Heart left ventricle (tissue), 13 donors: ENCODE measurements at regions not wholly inside any gene's neighbourhood (a gene's known extent, or its start where the extent isn't known, plus 50 kb on each side); places are given as distances from the start of the nearest gene placed in this dataset.
"Not testable (repeated sequence)": the region's sequence is repeated elsewhere in the genome, so short reads cannot be mapped to it uniquely, and the experiment has no call there.

Source experiments
- POLR2A ChIP-seq, 2 donors: fragments of 450-650 bp; IDR thresholded peaks; one replicate each; pipeline ENCODE4 v1.6.1; 2017; ENCODE audit warnings: antibody characterized with exemption in 2 of 2, mild to moderate bottlenecking in 2 of 2, moderate library complexity in 2 of 2
- TF ChIP-seq, protein P1 (sequence below), 12 donors: fragments of 200-600 bp; sonication (generic) in 4 of 12; IDR thresholded peaks; one replicate each; pipeline versions ENCODE4 v1.5.0 to v1.8.0; 2018 to 2022; ENCODE audit warnings: antibody characterized with exemption in 12 of 12, mild to moderate bottlenecking in 5 of 12
- donor health status: ischemic (EF 13 %, LVEDD 7.1; RV severe dilation, severe dysfunction).
- donor health status: DM: no; HTN: yes; CAD: no.
- donor health status: DM: no; HTN: no; CAD: no.
- donor health status: ischemic (EF 25% LVEDD 6.9; RV normal size, moderate dysfunction).
- donor health status: ischemic (EF 25% LVEDD 5.7; RV mildly dilated, moderate dysfunction).
- donor health status: ischemic (EF 35%, LVEDD 5.7; RV mildly dilated, moderate dysfunction).
- donor health status: nonischemic (EF 11% LVEDD 7.7; RV severe dilation, severe dysfunction).
- donor health status: DM: yes; HTN: yes; CAD: no.
- donor health status: PGD.
- donor health status: ischemic (EF 29% LVEDD 5.4; RV normal size, mild dysfunction).
- donor health status: nonischemic (EF 23%, LVEDD 6.1; RV moderate dilation, normal function).

DNA sequence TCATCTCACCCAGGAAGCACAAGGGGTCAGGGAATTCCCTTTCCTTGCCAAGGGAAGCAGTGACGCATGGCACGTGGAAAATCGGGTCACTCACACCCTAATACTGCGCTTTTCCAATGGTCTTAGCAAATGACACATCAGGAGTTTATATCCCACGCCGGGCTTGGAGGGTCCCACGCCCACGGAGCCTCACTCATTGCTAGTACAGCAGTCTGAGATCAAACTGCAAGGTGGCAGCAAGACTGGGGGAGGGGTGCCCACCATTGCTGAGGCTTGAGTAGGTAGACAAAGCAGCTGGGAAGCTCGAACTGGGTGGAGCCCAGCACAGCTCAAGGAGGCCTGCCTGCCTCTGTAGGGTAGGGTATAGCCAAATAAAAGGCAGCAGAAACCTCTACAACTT is 691.1 kb upstream of the PCDH10 start:
- TF ChIP-seq, protein P1, sequence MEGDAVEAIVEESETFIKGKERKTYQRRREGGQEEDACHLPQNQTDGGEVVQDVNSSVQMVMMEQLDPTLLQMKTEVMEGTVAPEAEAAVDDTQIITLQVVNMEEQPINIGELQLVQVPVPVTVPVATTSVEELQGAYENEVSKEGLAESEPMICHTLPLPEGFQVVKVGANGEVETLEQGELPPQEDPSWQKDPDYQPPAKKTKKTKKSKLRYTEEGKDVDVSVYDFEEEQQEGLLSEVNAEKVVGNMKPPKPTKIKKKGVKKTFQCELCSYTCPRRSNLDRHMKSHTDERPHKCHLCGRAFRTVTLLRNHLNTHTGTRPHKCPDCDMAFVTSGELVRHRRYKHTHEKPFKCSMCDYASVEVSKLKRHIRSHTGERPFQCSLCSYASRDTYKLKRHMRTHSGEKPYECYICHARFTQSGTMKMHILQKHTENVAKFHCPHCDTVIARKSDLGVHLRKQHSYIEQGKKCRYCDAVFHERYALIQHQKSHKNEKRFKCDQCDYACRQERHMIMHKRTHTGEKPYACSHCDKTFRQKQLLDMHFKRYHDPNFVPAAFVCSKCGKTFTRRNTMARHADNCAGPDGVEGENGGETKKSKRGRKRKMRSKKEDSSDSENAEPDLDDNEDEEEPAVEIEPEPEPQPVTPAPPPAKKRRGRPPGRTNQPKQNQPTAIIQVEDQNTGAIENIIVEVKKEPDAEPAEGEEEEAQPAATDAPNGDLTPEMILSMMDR (IDR thresholded peaks at IDR 0.05) = not testable (repeated sequence)
- not testable (repeated sequence) for TF ChIP-seq POLR2A (IDR thresholded peaks at IDR 0.05)
